Brain microvascular endothelial cell (primary cell): ENCODE measurements at regions not wholly inside any gene's neighbourhood (a gene's known extent, or its start where the extent isn't known, plus 50 kb on each side); places are given as distances from the start of the nearest gene placed in this dataset.

ENCODE experiments used
- DNase-seq: peaks from one replicate; pipeline ENCODE4 v3.0.0-alpha.2; 2020
- H3K27ac ChIP-seq: fragments of 250-450 bp; sonication (Bioruptor Pico); 2 replicates; pipeline ENCODE4 v1.5.1; 2020; ENCODE audit warnings: mild to moderate bottlenecking, moderate library complexity
- H3K27me3 ChIP-seq: fragments of 250-450 bp; sonication (Bioruptor Pico); replicated peaks from 2 replicates; pipeline ENCODE4 v1.5.1; 2020; ENCODE audit warnings: mild to moderate bottlenecking
- H3K36me3 ChIP-seq: fragments of 250-450 bp; sonication (Bioruptor Pico); replicated peaks from 2 replicates; pipeline ENCODE4 v1.5.1; 2020; ENCODE audit warnings: mild to moderate bottlenecking
- H3K4me3 ChIP-seq: 2 replicates; pipeline ENCODE4 v1.5.1; 2011; ENCODE audit warnings: low read depth, mild to moderate bottlenecking, control low read depth, low read length, moderate library complexity
- CTCF ChIP-seq: IDR thresholded peaks from 2 replicates; pipeline ENCODE4 v1.5.1; 2011; ENCODE audit warnings: low read depth, mild to moderate bottlenecking, moderate library complexity, low read length, control low read depth, inconsistent platforms; ENCODE audit errors: missing control alignments
- in situ Hi-C: cut with HindIII; loops from 2 replicates; pipeline ENCODE4 v1.10.0; 2017; ENCODE audit warnings: low sequenced_read_pairs, low pct_ligation_motif_present

GRCh38 chr3:117752984-117753717, 1043.6 kb downstream of the TUSC7 start:
- Histone ChIP-seq H3K27me3 (no peaks in the 10 kb centered on the region), H3K27ac (no peak overlapping the region), H3K4me3 (no peak overlapping the region), H3K36me3 (no peaks in the 10 kb centered on the region)
- no peak for DNase-seq
- no peak for TF ChIP-seq CTCF
- in situ Hi-C loops, result no loop called here

GRCh38 chr3:117754058-117754457, 1044.5 kb downstream of the TUSC7 start:
- no peak for DNase-seq
- no peaks in the 10 kb centered on the region for H3K27me3 ChIP-seq
- no peaks in the 10 kb centered on the region for H3K36me3 ChIP-seq
- no peak overlapping the region for H3K27ac ChIP-seq
- H3K4me3 ChIP-seq, result no peak overlapping the region
- no peak for TF ChIP-seq CTCF
- in situ Hi-C loops, result no loop called here

- no peak for TF ChIP-seq CTCF
- H3K4me3 ChIP-seq, result no peak overlapping the region
- in situ Hi-C loops, result no loop called here
- H3K36me3 ChIP-seq, result no peaks in the 10 kb centered on the region
- no peak overlapping the region for H3K27ac ChIP-seq
- no peaks in the 10 kb centered on the region for H3K27me3 ChIP-seq
- no peak for DNase-seq
Measured at GRCh38 chr3:117754841-117755240, 1045.3 kb downstream of the TUSC7 start.

- in situ Hi-C loops, result no loop called here
- no peaks in the 10 kb centered on the region for H3K36me3 ChIP-seq
- H3K27me3 ChIP-seq, result no peaks in the 10 kb centered on the region
- H3K27ac ChIP-seq, result no peak overlapping the region
- H3K4me3 ChIP-seq, result no peak overlapping the region
- TF ChIP-seq CTCF, result no peak
- DNase-seq, result no peak
Measured at GRCh38 chr3:117756563-117756962, 1047.0 kb downstream of the TUSC7 start.

GRCh38 chr3:117761703-117762620, 1052.4 kb downstream of the TUSC7 start:
- H3K4me3 ChIP-seq, result no peak overlapping the region
- no peak for TF ChIP-seq CTCF
- H3K27me3 ChIP-seq, result no peaks in the 10 kb centered on the region
- no peak overlapping the region for H3K27ac ChIP-seq
- H3K36me3 ChIP-seq, result no peaks in the 10 kb centered on the region
- in situ Hi-C loops, result no loop called here
- DNase-seq, result no peak
